Upper lobe of left lung (tissue), 6 donors: ENCODE measurements at regions not wholly inside any gene's neighbourhood (a gene's known extent, or its start where the extent isn't known, plus 50 kb on each side); places are given as distances from the start of the nearest gene placed in this dataset.

Source experiments
- ATAC-seq, 2 donors: fragments of 200-7000 bp; cut with Tn5 transposase; one replicate each; pipeline ENCODE4 v1.9.1; 2022; ENCODE audit warnings: mild to moderate bottlenecking in 2 of 2, moderate library complexity in 2 of 2; ENCODE audit not compliant: low FRiP score in 2 of 2
- DNase-seq, 2 donors: peaks; one replicate each; pipeline ENCODE4 v3.0.0-alpha.2; 2019 to 2020
- H3K27ac ChIP-seq, 4 donors: fragments of 200-600 bp; sonication (generic); one replicate each; pipeline ENCODE4 v1.5.1; 2016 to 2019
- H3K27me3 ChIP-seq, 4 donors: fragments of 200-600 bp; sonication (generic); one replicate each; pipeline ENCODE4 v1.5.1; 2017 to 2019
- H3K36me3 ChIP-seq, 4 donors: fragments of 200-600 bp; sonication (generic); one replicate each; pipeline ENCODE4 v1.5.1; 2016 to 2019
- H3K4me1 ChIP-seq, 4 donors: fragments of 200-600 bp; sonication (generic); one replicate each; pipeline ENCODE4 v1.5.1; 2018 to 2019
- H3K4me3 ChIP-seq, 4 donors: fragments of 200-600 bp; sonication (generic); one replicate each; pipeline ENCODE4 v1.5.1; 2017 to 2019; ENCODE audit warnings: mild to moderate bottlenecking in 2 of 4, moderate library complexity in 1 of 4
- H3K9me3 ChIP-seq, 4 donors: fragments of 200-600 bp; sonication (generic); one replicate each; pipeline ENCODE4 v1.5.1; 2018 to 2019
- CTCF ChIP-seq, 6 experiments: fragments of 450-650 bp in 4 of 6; fragments of 200-600 bp in 2 of 6; sonication (generic) in 2 of 6; IDR thresholded peaks; one replicate each; pipeline ENCODE4 v1.5.1; 2016 to 2019; ENCODE audit warnings: antibody characterized with exemption in 6 of 6
- EP300 ChIP-seq, 4 donors: sonication (generic); formaldehyde crosslinking; IDR thresholded peaks; one replicate each; pipeline ENCODE4 v1.5.1; 2017; ENCODE audit warnings: antibody characterized with exemption in 4 of 4, control low read depth in 2 of 4
- POLR2A ChIP-seq, 4 donors: fragments of 450-650 bp; IDR thresholded peaks; one replicate each; pipeline ENCODE4 v1.5.1; 2016 to 2017; ENCODE audit warnings: antibody characterized with exemption in 4 of 4, mild to moderate bottlenecking in 2 of 4
- POLR2AphosphoS5 ChIP-seq, 2 donors: sonication (generic); formaldehyde crosslinking; IDR thresholded peaks; one replicate each; pipeline ENCODE4 v1.5.1; 2017; ENCODE audit warnings: antibody characterized with exemption in 2 of 2
- whole genome bisulfite sequencing, 2 donors: methylation state at CpG; one replicate each; pipeline ENCODE4 v1.1.5; 2017 to 2018; 5-methylcytosine and 5-hydroxymethylcytosine counted together
- donor health status: DM: no; HTN: no; CAD: no; lungs with moderate emphysema.
- donor health status: DM: no; HTN: yes; CAD: no; lungs with severe emphysema.

GRCh38 chr10:131841661-131842139 lies 59.1 kb upstream of the PPP2R2D start:
- Histone ChIP-seq H3K4me1 (no peaks in the 10 kb centered on the region), H3K36me3 (no peaks in the 10 kb centered on the region), H3K27ac (no peak overlapping the region), H3K9me3 (no peaks in the 10 kb centered on the region), H3K27me3 (no peaks in the 10 kb centered on the region), H3K4me3 (no peak overlapping the region)
- peak; percentile 11 to 21 for ATAC-seq
- no peak for TF ChIP-seq POLR2AphosphoS5 (IDR thresholded peaks at IDR 0.05)
- no peak for TF ChIP-seq CTCF (IDR thresholded peaks at IDR 0.05)
- TF ChIP-seq EP300 (IDR thresholded peaks at IDR 0.05), result no peak
- TF ChIP-seq POLR2A (IDR thresholded peaks at IDR 0.05), result no peak
- DNase-seq, result peak; percentile 15 to 61
- 77 to 94% methylated on average over 13 to 19 of the region's 19 CpGs for WGBS, 2 donors

GRCh38 chr10:131842351-131843088 lies 58.3 kb upstream of the PPP2R2D start:
- ATAC-seq, result no peak
- no peaks in the 10 kb centered on the region for H3K27me3 ChIP-seq
- no peaks in the 10 kb centered on the region for H3K4me1 ChIP-seq
- DNase-seq, result peak; percentile 13 to 64
- WGBS, 2 donors, result 76 to 80% methylated on average over 7 to 14 of the region's 14 CpGs
- H3K9me3 ChIP-seq, result no peaks in the 10 kb centered on the region
- no peak for TF ChIP-seq POLR2AphosphoS5 (IDR thresholded peaks at IDR 0.05)
- TF ChIP-seq CTCF (IDR thresholded peaks at IDR 0.05), result no peak
- no peak for TF ChIP-seq EP300 (IDR thresholded peaks at IDR 0.05)
- TF ChIP-seq POLR2A (IDR thresholded peaks at IDR 0.05), result no peak
- no peaks in the 10 kb centered on the region for H3K36me3 ChIP-seq
- H3K27ac ChIP-seq, result no peak overlapping the region
- H3K4me3 ChIP-seq, result no peak overlapping the region

- ATAC-seq, result no peak
- Histone ChIP-seq H3K4me3 (no peak overlapping the region), H3K27me3 (no peaks in the 10 kb centered on the region), H3K4me1 (no peaks in the 10 kb centered on the region), H3K36me3 (no peaks in the 10 kb centered on the region), H3K27ac (no peak overlapping the region), H3K9me3 (no peaks in the 10 kb centered on the region)
- WGBS, 2 donors, result 97% methylated on average over 4 to 8 of the region's 8 CpGs
- no peak for TF ChIP-seq POLR2A (IDR thresholded peaks at IDR 0.05)
- TF ChIP-seq CTCF (IDR thresholded peaks at IDR 0.05), result no peak
- TF ChIP-seq POLR2AphosphoS5 (IDR thresholded peaks at IDR 0.05), result no peak
- TF ChIP-seq EP300 (IDR thresholded peaks at IDR 0.05), result no peak
- peak in 1 of 2 donors; percentile 19 for DNase-seq
Measured at GRCh38 chr10:131843089-131843595, 57.7 kb upstream of the PPP2R2D start.

- Histone ChIP-seq H3K9me3 (no peaks in the 10 kb centered on the region), H3K27me3 (no peaks in the 10 kb centered on the region), H3K27ac (no peak overlapping the region), H3K4me3 (no peak overlapping the region), H3K36me3 (no peaks in the 10 kb centered on the region), H3K4me1 (no peaks in the 10 kb centered on the region)
- WGBS, 2 donors, result 86 to 95% methylated on average over 8 to 13 of the region's 16 CpGs
- TF ChIP-seq POLR2A (IDR thresholded peaks at IDR 0.05), result no peak
- no peak for TF ChIP-seq POLR2AphosphoS5 (IDR thresholded peaks at IDR 0.05)
- no peak for TF ChIP-seq EP300 (IDR thresholded peaks at IDR 0.05)
- no peak for TF ChIP-seq CTCF (IDR thresholded peaks at IDR 0.05)
- ATAC-seq (no peak), DNase-seq (peak; percentile 19 to 59)
Measured at GRCh38 chr10:131843881-131844284, 56.9 kb upstream of the PPP2R2D start.
